GM12878 (cell line): ENCODE measurements at regions not wholly inside any gene's neighbourhood (a gene's known extent, or its start where the extent isn't known, plus 50 kb on each side); places are given as distances from the start of the nearest gene placed in this dataset.

Experiments used
- ATF2 ChIP-seq: IDR thresholded peaks from 2 replicates; pipeline ENCODE4 v1.6.1; 2012; ENCODE audit warnings: low read length, inconsistent platforms
- DPF2 ChIP-seq: fragments of 450-650 bp; IDR thresholded peaks from 2 replicates; pipeline ENCODE4 v1.6.1; 2017; ENCODE audit warnings: mild to moderate bottlenecking
- EGR1 ChIP-seq, 2 experiments: IDR thresholded peaks; 1 replicate in 1 of 2; 2 replicates in 1 of 2; pipeline ENCODE4 v1.6.1; 2011 to 2012; ENCODE audit warnings: low read depth in 2 of 2, low read length in 2 of 2, borderline replicate concordance in 1 of 2, mild to moderate bottlenecking in 1 of 2, moderate library complexity in 1 of 2
- HDAC6 ChIP-seq: fragments of 200-600 bp; sonication (generic); IDR thresholded peaks from one replicate; pipeline ENCODE4 v1.8.0; 2017; ENCODE audit warnings: antibody characterized with exemption; ENCODE audit not compliant: unreplicated experiment
- IRF4 ChIP-seq: IDR thresholded peaks from 2 replicates; pipeline ENCODE4 v1.6.1; 2011; ENCODE audit warnings: low read depth, low read length
- NR2C2 ChIP-seq: IDR thresholded peaks from 2 replicates; pipeline ENCODE4 v1.6.1; 2011; ENCODE audit warnings: borderline replicate concordance, low read depth; ENCODE audit not compliant: control insufficient read depth, insufficient read length
- PML ChIP-seq: IDR thresholded peaks from 2 replicates; pipeline ENCODE4 v1.6.1; 2012; ENCODE audit warnings: low read length, inconsistent platforms
- POLR2AphosphoS2 ChIP-seq: IDR thresholded peaks from 2 replicates; pipeline ENCODE4 v1.6.1; 2011; ENCODE audit warnings: low read depth, mild to moderate bottlenecking, low read length, improper control_type of control experiment, moderate library complexity
- SMARCA5 ChIP-seq: fragments of 450-650 bp; IDR thresholded peaks from 2 replicates; pipeline ENCODE4 v1.6.1; 2017; ENCODE audit warnings: mild to moderate bottlenecking
- STAT3 ChIP-seq: IDR thresholded peaks from 2 replicates; pipeline ENCODE4 v1.6.1; 2011; ENCODE audit warnings: low read depth, low read length, improper control_type of control experiment
- ZBTB11 ChIP-seq: fragments of 450-650 bp; formaldehyde crosslinking; IDR thresholded peaks from 2 replicates; pipeline ENCODE4 v1.5.0; 2022; ENCODE audit warnings: mild to moderate bottlenecking, missing genetic modification characterization
- ZBTB40 ChIP-seq: fragments of 450-650 bp; IDR thresholded peaks from 2 replicates; pipeline ENCODE4 v1.6.1; 2016; ENCODE audit warnings: mild to moderate bottlenecking, moderate library complexity, borderline replicate concordance
- ZNF217 ChIP-seq: fragments of 450-650 bp; IDR thresholded peaks from 2 replicates; pipeline ENCODE4 v1.6.1; 2017; ENCODE audit warnings: antibody characterized with exemption, mild to moderate bottlenecking
- TF ChIP-seq, protein P1 (sequence below): IDR thresholded peaks from 2 replicates; pipeline ENCODE4 v1.6.1; 2011; ENCODE audit warnings: borderline replicate concordance, low read depth, mild to moderate bottlenecking, moderate library complexity, mixed read lengths, low read length; ENCODE audit not compliant: insufficient read depth; ENCODE audit errors: extremely low read length
- TF ChIP-seq, protein P2 (sequence below): fragments of 150-350 bp; IDR thresholded peaks from 2 replicates; pipeline ENCODE4 v1.6.1; 2014; ENCODE audit warnings: mild to moderate bottlenecking, low read depth, low read length

DNA sequence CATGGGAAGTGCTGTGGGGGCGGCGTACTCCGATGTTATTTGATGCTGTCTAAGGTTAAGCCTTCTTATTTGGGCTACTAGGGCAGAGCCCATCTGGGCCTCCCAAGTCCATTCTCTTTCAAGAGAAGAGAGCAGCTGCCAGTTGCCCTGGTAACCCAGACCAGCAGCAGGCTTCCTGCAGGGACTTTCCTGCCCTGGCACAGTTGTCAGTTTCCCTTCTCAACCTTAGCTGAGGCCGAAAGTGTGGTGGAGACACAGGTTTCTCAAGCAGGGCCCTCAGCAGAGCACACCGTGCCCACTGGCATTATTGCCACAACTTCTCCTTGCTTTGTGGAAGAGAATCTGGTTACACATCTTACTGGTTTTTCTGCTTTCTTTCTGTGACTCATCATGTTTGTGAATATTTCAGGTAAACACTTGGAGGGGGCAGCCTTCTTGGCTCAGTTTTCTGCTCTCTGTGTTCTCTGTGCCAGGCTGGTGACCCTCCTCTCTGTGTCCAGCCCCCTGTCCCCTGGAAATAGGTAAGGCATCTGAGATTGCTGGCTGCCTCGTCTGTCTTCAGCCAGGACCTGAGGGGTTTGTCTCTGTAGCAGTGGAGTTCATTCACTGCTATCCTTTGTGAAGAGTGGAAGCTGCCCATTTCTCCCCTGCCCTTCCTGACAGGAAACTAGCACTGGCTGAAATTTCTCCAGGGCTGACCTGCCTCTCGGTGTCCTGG, 111.0 kb downstream of the B3GNT2 start (continued):
- no peak for TF ChIP-seq ZBTB11 (CRISPR knock-in tag)
- no peak for TF ChIP-seq PML
- TF ChIP-seq, protein P1, sequence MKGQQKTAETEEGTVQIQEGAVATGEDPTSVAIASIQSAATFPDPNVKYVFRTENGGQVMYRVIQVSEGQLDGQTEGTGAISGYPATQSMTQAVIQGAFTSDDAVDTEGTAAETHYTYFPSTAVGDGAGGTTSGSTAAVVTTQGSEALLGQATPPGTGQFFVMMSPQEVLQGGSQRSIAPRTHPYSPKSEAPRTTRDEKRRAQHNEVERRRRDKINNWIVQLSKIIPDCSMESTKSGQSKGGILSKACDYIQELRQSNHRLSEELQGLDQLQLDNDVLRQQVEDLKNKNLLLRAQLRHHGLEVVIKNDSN, result no peak
- no peak; the same call in 1 of the 2 replicates for TF ChIP-seq SMARCA5
- no peak for TF ChIP-seq NR2C2
- TF ChIP-seq DPF2, result peak; percentile 69
- TF ChIP-seq IRF4, result 0 out of 2 replicates have a peak, but pooled peaks have one; percentile 27
- TF ChIP-seq EGR1 (IDR thresholded peaks at IDR 0.05; ENCODE audit: borderline replicate concordance in 1 of 2, low read depth in 2 of 2, low read length in 2 of 2), result no peak
- TF ChIP-seq, protein P2, sequence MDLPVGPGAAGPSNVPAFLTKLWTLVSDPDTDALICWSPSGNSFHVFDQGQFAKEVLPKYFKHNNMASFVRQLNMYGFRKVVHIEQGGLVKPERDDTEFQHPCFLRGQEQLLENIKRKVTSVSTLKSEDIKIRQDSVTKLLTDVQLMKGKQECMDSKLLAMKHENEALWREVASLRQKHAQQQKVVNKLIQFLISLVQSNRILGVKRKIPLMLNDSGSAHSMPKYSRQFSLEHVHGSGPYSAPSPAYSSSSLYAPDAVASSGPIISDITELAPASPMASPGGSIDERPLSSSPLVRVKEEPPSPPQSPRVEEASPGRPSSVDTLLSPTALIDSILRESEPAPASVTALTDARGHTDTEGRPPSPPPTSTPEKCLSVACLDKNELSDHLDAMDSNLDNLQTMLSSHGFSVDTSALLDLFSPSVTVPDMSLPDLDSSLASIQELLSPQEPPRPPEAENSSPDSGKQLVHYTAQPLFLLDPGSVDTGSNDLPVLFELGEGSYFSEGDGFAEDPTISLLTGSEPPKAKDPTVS, result no peak
- TF ChIP-seq HDAC6, result no peak
- no peak for TF ChIP-seq ATF2
- no peak for TF ChIP-seq STAT3
- no peak for TF ChIP-seq POLR2AphosphoS2
- TF ChIP-seq ZNF217, result no peak
- TF ChIP-seq ZBTB40, result no peak
